ENCODE measurements at regions not wholly inside any gene's neighbourhood (a gene's known extent, or its start where the extent isn't known, plus 50 kb on each side); places are given as distances from the start of the nearest gene placed in this dataset.

- H3K4me1 Mint-ChIP-seq: no peaks in the 10 kb centered on the region
- peaks cover 9% of the 10 kb centered on the region; the same call in 2 of the 3 replicates for H3K9me3 Mint-ChIP-seq
- no peak overlapping the region for H3K4me3 Mint-ChIP-seq
- no peak for ATAC-seq
- peaks cover 3% of the 10 kb centered on the region for H3K27me3 Mint-ChIP-seq (ENCODE audit: insufficient read depth, low read depth, poor library complexity)
- Histone ChIP-seq H3K27me3 (ENCODE audit: insufficient read depth) (no peaks in the 10 kb centered on the region), H2AFZ (no peak overlapping the region), H3K36me3 (ENCODE audit: insufficient read depth) (no peaks in the 10 kb centered on the region), H3K4me1 (ENCODE audit: insufficient read depth) (no peaks in the 10 kb centered on the region), H3K27ac (ENCODE audit: low read depth) (no peak overlapping the region), H3K4me2 (no peak overlapping the region), H3K9me2 (ENCODE audit: insufficient read depth) (peaks cover 3% of the 10 kb centered on the region; the same call in 1 of the 2 replicates), H4K20me1 (replicated peaks; ENCODE audit: insufficient read depth) (no peaks in the 10 kb centered on the region), H3K4me3 (no peak overlapping the region), H3K79me2 (replicated peaks; ENCODE audit: insufficient read depth) (no peaks in the 10 kb centered on the region), H3F3A (replicated peaks; ENCODE audit: low read depth) (no peaks in the 10 kb centered on the region)
- DNase-seq (ENCODE audit: low spot score): no peak
- TF ChIP-seq ZNF331 (CRISPR knock-in tag; IDR thresholded peaks at IDR 0.05; ENCODE audit: low read depth) (no peak), CREB1 (CRISPR knock-in tag; IDR thresholded peaks at IDR 0.05; ENCODE audit: low read depth) (no peak)
- H3K36me3 Mint-ChIP-seq (ENCODE audit: low read depth): no peaks in the 10 kb centered on the region
- H3K27ac Mint-ChIP-seq: no peak overlapping the region
These were observed 225.2 kb downstream of the MAF start for GRCh38 chr16:79375351-79375750.

GRCh38 chr16:79372503-79373184 is 227.9 kb downstream of the MAF start:
- ATAC-seq: no peak

More at GRCh38 chr16:79372503-79373184, 227.9 kb downstream of the MAF start:
- Mint-ChIP-seq H3K36me3 (ENCODE audit: low read depth) (no peaks in the 10 kb centered on the region; the same call in 2 of the 3 replicates), H3K27me3 (ENCODE audit: insufficient read depth, low read depth, poor library complexity) (peaks cover 3% of the 10 kb centered on the region), H3K4me3 (no peak overlapping the region), H3K9me3 (peaks cover 9% of the 10 kb centered on the region; the same call in 2 of the 3 replicates), H3K4me1 (peaks cover 3% of the 10 kb centered on the region; the same call in 1 of the 3 replicates), H3K27ac (no peak overlapping the region; the same call in 1 of the 2 replicates)
- H3K4me2 ChIP-seq: no peak overlapping the region
- no peaks in the 10 kb centered on the region for H3K36me3 ChIP-seq (ENCODE audit: insufficient read depth)
- H3F3A ChIP-seq (replicated peaks; ENCODE audit: low read depth): no peaks in the 10 kb centered on the region
- H3K27ac ChIP-seq (ENCODE audit: low read depth): no peak overlapping the region
- no peaks in the 10 kb centered on the region for H4K20me1 ChIP-seq (replicated peaks; ENCODE audit: insufficient read depth)
- H3K4me1 ChIP-seq (ENCODE audit: insufficient read depth): no peaks in the 10 kb centered on the region
- no peak for DNase-seq (ENCODE audit: low spot score)
- H3K9me2 ChIP-seq (ENCODE audit: insufficient read depth): peaks cover 3% of the 10 kb centered on the region; the same call in 1 of the 2 replicates
- TF ChIP-seq ZNF462 (CRISPR knock-in tag; IDR thresholded peaks at IDR 0.05): no peak
- peak overlapping the region; percentile 28; the same call in 1 of the 2 replicates for H2AFZ ChIP-seq
- no peak overlapping the region for H3K4me3 ChIP-seq
- H3K79me2 ChIP-seq (replicated peaks; ENCODE audit: insufficient read depth): no peaks in the 10 kb centered on the region
- no peaks in the 10 kb centered on the region for H3K27me3 ChIP-seq (ENCODE audit: insufficient read depth)
